ENCODE measurements at regions not wholly inside any gene's neighbourhood (a gene's known extent, or its start where the extent isn't known, plus 50 kb on each side); places are given as distances from the start of the nearest gene placed in this dataset.

DNA sequence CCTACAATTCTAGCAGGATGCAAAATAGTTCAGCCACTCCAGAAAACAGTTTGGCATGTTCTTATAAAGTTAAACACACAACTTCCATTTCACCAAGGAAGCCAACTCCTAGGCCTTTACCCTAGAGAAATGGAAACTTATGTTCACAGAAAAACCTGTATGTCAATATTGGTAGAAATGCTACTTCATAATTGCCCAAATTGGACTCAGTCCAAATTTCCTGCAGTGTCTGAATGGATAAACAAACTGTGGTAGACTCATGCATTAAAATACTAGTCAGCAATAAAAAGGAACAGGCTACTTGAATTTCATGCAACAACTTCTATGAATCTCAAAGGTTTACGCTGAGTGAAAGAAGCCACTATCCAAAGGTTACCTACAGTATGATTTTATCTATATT is 1738.8 kb upstream of the IGFBP7 start:
- TF ChIP-seq POLR2A (IDR thresholded peaks at IDR 0.05) = no peak
- no peak for TF ChIP-seq CTCF (IDR thresholded peaks at IDR 0.05)
